Ishikawa (cell line): ENCODE measurements at regions not wholly inside any gene's neighbourhood (a gene's known extent, or its start where the extent isn't known, plus 50 kb on each side); places are given as distances from the start of the nearest gene placed in this dataset.

Experiments
- CEBPB ChIP-seq: IDR thresholded peaks from 2 replicates; pipeline ENCODE4 v1.6.1; 2012
- CREB1 ChIP-seq: IDR thresholded peaks from 2 replicates; pipeline ENCODE4 v1.6.1; 2012; ENCODE audit warnings: low read depth
- EGR1 ChIP-seq: IDR thresholded peaks from 2 replicates; pipeline ENCODE4 v1.6.1; 2012
- EP300 ChIP-seq: IDR thresholded peaks from 2 replicates; pipeline ENCODE4 v1.6.1; 2012; ENCODE audit warnings: borderline replicate concordance
- FOXM1 ChIP-seq: IDR thresholded peaks from 2 replicates; pipeline ENCODE4 v1.6.1; 2012; ENCODE audit warnings: low read depth, borderline replicate concordance
- MAX ChIP-seq: IDR thresholded peaks from 2 replicates; pipeline ENCODE4 v1.6.1; 2012
- NFIC ChIP-seq: IDR thresholded peaks from 2 replicates; pipeline ENCODE4 v1.6.1; 2012
- RAD21 ChIP-seq: IDR thresholded peaks from 2 replicates; pipeline ENCODE4 v1.6.1; 2012; ENCODE audit warnings: low read depth
- TAF1 ChIP-seq: IDR thresholded peaks from 2 replicates; pipeline ENCODE4 v1.6.1; 2012; ENCODE audit warnings: low read depth, mild to moderate bottlenecking
- TCF12 ChIP-seq: IDR thresholded peaks from 2 replicates; pipeline ENCODE4 v1.6.1; 2012; ENCODE audit warnings: low read depth
- TEAD4 ChIP-seq: IDR thresholded peaks from 2 replicates; pipeline ENCODE4 v1.6.1; 2012
- YY1 ChIP-seq: IDR thresholded peaks from 2 replicates; pipeline ENCODE4 v1.6.1; 2012; ENCODE audit warnings: low read depth
- ZBTB7A ChIP-seq: IDR thresholded peaks from 2 replicates; pipeline ENCODE4 v1.6.1; 2012; ENCODE audit warnings: low read depth
- TF ChIP-seq, protein P1 (sequence below): IDR thresholded peaks from 2 replicates; pipeline ENCODE4 v1.6.1; 2012
- TF ChIP-seq, protein P2 (sequence below): IDR thresholded peaks from 2 replicates; pipeline ENCODE4 v1.6.1; 2012; ENCODE audit warnings: low read depth, mild to moderate bottlenecking

DNA sequence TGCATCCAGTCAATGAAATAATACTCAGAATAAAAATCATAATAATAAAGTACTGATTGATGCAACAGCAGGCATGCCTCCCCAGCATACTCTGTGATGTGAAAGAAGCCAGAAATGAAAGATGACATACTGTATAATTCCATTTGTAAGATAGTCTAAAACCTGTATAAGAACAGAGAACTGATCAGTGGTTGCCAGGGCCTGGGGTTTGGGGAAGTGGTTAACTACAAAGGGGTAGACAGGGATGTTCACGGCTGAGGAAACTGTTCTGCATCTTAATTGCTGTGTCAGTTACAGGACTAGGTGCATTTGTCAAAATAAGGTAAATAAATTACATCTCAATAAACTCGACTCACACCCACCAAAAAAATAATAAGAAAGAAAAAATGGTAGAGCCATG, 81.3 kb upstream of the BMP2 start:
- TF ChIP-seq CEBPB (no peak), TCF12 (no peak), FOXM1 (no peak), NFIC (no peak), RAD21 (no peak)
- TF ChIP-seq, protein P1, sequence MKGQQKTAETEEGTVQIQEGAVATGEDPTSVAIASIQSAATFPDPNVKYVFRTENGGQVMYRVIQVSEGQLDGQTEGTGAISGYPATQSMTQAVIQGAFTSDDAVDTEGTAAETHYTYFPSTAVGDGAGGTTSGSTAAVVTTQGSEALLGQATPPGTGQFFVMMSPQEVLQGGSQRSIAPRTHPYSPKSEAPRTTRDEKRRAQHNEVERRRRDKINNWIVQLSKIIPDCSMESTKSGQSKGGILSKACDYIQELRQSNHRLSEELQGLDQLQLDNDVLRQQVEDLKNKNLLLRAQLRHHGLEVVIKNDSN, result no peak
- TF ChIP-seq, protein P2, sequence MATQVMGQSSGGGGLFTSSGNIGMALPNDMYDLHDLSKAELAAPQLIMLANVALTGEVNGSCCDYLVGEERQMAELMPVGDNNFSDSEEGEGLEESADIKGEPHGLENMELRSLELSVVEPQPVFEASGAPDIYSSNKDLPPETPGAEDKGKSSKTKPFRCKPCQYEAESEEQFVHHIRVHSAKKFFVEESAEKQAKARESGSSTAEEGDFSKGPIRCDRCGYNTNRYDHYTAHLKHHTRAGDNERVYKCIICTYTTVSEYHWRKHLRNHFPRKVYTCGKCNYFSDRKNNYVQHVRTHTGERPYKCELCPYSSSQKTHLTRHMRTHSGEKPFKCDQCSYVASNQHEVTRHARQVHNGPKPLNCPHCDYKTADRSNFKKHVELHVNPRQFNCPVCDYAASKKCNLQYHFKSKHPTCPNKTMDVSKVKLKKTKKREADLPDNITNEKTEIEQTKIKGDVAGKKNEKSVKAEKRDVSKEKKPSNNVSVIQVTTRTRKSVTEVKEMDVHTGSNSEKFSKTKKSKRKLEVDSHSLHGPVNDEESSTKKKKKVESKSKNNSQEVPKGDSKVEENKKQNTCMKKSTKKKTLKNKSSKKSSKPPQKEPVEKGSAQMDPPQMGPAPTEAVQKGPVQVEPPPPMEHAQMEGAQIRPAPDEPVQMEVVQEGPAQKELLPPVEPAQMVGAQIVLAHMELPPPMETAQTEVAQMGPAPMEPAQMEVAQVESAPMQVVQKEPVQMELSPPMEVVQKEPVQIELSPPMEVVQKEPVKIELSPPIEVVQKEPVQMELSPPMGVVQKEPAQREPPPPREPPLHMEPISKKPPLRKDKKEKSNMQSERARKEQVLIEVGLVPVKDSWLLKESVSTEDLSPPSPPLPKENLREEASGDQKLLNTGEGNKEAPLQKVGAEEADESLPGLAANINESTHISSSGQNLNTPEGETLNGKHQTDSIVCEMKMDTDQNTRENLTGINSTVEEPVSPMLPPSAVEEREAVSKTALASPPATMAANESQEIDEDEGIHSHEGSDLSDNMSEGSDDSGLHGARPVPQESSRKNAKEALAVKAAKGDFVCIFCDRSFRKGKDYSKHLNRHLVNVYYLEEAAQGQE, result no peak

DNA sequence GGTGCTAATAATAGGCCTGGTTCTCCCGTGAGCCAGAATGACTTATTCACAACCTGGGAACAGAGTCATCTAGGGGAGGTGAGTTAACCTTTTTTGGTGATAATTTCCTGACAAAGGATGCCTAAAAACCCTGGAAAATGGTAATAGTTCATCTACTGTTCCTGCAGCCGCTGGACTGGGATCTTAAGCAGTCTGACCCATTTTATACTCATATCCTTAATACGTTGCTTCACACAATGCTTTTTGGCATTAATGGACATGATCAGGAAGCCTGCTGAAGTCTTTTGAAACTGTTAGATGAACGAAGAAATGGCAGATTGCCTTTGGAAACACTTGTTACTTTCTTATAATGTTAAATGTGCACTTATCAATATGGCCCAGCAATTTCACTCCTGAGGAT, 81.9 kb upstream of the BMP2 start:
- TF ChIP-seq TCF12 (no peak), TEAD4 (no peak), YY1 (no peak), EGR1 (no peak)
- TF ChIP-seq, protein P2, result no peak

DNA sequence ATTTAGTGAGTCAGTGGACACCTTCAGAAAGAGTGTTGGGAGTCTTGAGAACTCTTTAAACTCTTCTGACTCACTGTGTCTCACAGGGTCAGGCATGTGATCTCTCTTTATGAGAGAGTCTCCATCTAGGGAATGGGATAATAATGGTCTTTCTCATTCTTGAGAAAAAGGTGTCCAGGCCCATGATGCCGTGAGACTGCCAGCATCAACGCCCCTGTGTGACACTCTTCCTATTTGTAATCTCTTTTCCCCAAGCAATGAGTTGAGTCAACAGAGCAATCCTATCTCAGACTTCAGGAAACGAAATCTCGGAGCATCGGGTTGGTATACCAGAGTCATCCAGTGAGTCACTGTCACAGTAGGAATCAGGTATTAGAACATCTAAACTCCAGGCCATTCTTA, 82.3 kb upstream of the BMP2 start:
- TF ChIP-seq NFIC, result no peak
- no peak for TF ChIP-seq ZBTB7A
- TF ChIP-seq, protein P1, result no peak
- no peak for TF ChIP-seq EGR1
- no peak for TF ChIP-seq EP300
- TF ChIP-seq TEAD4, result no peak
- no peak for TF ChIP-seq CREB1
- TF ChIP-seq RAD21, result no peak

GRCh38 chr20:6683021-6683977, 84.2 kb upstream of the BMP2 start:
- no peak for TF ChIP-seq TCF12
- TF ChIP-seq NFIC, result no peak
- no peak for TF ChIP-seq CREB1
- no peak for TF ChIP-seq TAF1

DNA sequence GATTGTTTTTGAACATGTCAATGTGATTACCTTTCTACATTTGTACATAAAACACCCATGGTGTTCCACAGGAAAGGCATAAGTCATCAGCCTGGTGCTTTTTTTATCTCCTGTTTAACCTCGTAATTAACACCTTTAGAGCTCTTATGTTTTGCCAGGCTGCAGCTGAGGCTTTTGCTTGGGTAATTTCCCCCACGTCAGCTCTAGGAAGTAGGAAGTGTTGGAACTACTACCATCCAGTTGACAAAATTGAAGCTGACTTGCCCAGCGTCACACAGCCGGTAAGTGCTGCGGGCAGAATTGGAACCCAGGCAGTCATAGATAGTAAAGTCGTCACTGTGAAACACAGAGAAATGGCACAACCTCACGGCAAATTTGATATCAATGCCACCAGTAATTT, 86.6 kb upstream of the BMP2 start:
- no peak for TF ChIP-seq YY1
- TF ChIP-seq EP300, result no peak
- TF ChIP-seq NFIC, result no peak
- TF ChIP-seq, protein P1, result no peak
- TF ChIP-seq CEBPB, result no peak
- TF ChIP-seq TAF1, result no peak
- TF ChIP-seq CREB1, result no peak
- no peak for TF ChIP-seq MAX
- TF ChIP-seq EGR1, result no peak
- no peak for TF ChIP-seq FOXM1
- TF ChIP-seq TEAD4, result no peak

DNA sequence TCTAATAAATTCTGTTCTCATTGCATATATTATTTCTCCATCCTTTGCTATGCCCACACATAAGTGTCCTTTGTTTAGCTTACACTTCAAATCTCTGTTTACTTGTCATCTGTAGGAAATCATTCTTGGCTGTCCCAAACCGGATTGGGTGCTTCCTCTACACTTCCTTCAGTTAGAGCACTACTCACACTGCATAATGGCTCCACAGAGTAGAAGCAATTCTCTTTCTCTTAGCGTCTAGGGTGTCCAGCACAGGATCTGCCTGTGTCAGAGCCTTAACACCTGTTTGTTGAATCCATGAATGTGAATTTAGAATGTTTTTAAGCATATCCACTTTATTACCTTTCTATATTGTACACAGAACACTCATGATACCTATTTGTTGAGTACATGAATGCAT, 87.0 kb upstream of the BMP2 start:
- no peak for TF ChIP-seq NFIC

GRCh38 chr20:6679086-6679485, 88.4 kb upstream of the BMP2 start:
- TF ChIP-seq CEBPB (no peak), TEAD4 (no peak), EGR1 (no peak), EP300 (no peak), MAX (no peak), CREB1 (no peak), TCF12 (no peak), ZBTB7A (no peak), NFIC (no peak), TAF1 (no peak), YY1 (no peak), FOXM1 (no peak), RAD21 (no peak)
- TF ChIP-seq, protein P2, result no peak
- TF ChIP-seq, protein P1, result no peak
